SK-N-SH (cell line): ENCODE measurements at regions not wholly inside any gene's neighbourhood (a gene's known extent, or its start where the extent isn't known, plus 50 kb on each side); places are given as distances from the start of the nearest gene placed in this dataset.

Source experiments
- CHD2 ChIP-seq: fragments of 150-350 bp; IDR thresholded peaks from 2 replicates; pipeline ENCODE4 v1.6.1; 2018; ENCODE audit warnings: low read length; ENCODE audit not compliant: partially characterized antibody
- EZH2phosphoT487 ChIP-seq: fragments of 200-600 bp; sonication (generic); IDR thresholded peaks from 2 replicates; pipeline ENCODE4 v1.6.1; 2017; ENCODE audit warnings: low read depth, mixed run types, mild to moderate bottlenecking, antibody characterized with exemption, moderate library complexity, borderline replicate concordance
- POLR2AphosphoS5 ChIP-seq: IDR thresholded peaks from 2 replicates; pipeline ENCODE4 v1.6.1; 2012; ENCODE audit warnings: low read depth, low read length
- RCOR1 ChIP-seq: fragments of 150-350 bp; IDR thresholded peaks from 2 replicates; pipeline ENCODE4 v1.6.1; 2017; ENCODE audit warnings: antibody characterized with exemption, low read length
- RFX5 ChIP-seq: IDR thresholded peaks from 2 replicates; pipeline ENCODE4 v1.6.1; 2012; ENCODE audit warnings: mild to moderate bottlenecking, improper control_type of control experiment, low read length
- SIN3A ChIP-seq: IDR thresholded peaks from 2 replicates; pipeline ENCODE4 v1.6.1; 2012; ENCODE audit warnings: low read depth, mild to moderate bottlenecking, low read length, moderate library complexity, borderline replicate concordance
- TAF1 ChIP-seq: IDR thresholded peaks from 2 replicates; pipeline ENCODE4 v1.6.1; 2012; ENCODE audit warnings: low read depth, mild to moderate bottlenecking, low read length, moderate library complexity, borderline replicate concordance
- YY1 ChIP-seq: IDR thresholded peaks from 2 replicates; pipeline ENCODE4 v1.4.0; 2012; ENCODE audit warnings: low read depth, mild to moderate bottlenecking
- TF ChIP-seq, protein P1 (sequence below): IDR thresholded peaks from 2 replicates; pipeline ENCODE4 v1.4.0; 2012; ENCODE audit warnings: low read depth
- TF ChIP-seq, protein P2 (sequence below): fragments of 200-600 bp; sonication (generic); IDR thresholded peaks from 2 replicates; pipeline ENCODE4 v1.6.1; 2017; ENCODE audit warnings: antibody characterized with exemption, mild to moderate bottlenecking, moderate library complexity
- TF ChIP-seq, protein P3 (sequence below): IDR thresholded peaks from 2 replicates; pipeline ENCODE4 v1.6.1; 2012; ENCODE audit warnings: mild to moderate bottlenecking, low read depth, low read length, moderate library complexity
- TF ChIP-seq, protein P4 (sequence below): fragments of 150-350 bp; IDR thresholded peaks from 2 replicates; pipeline ENCODE4 v1.6.1; 2017; ENCODE audit warnings: antibody characterized with exemption, low read length, low read depth, borderline replicate concordance

DNA sequence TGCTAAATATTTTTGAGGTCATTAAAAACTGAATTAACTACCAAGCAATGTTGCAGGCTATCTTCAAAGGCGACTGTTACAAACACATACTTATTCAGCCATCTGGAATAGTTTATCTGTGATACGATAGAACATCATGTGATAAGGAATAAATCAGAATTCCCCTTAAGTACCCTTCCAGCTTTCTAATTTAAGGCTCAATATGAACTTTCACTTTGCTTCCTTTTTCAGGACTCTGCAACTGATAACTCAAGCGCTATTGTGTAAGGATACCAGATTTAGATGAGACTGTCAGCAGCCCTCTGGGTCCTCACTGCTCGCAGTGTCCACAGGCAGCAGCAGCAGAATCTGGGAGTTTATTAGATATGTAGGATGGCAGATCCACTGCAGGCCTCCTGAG lies 416.3 kb downstream of the SPATA31D1 start:
- TF ChIP-seq, protein P1, sequence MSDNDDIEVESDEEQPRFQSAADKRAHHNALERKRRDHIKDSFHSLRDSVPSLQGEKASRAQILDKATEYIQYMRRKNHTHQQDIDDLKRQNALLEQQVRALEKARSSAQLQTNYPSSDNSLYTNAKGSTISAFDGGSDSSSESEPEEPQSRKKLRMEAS: no peak
- TF ChIP-seq, protein P2, sequence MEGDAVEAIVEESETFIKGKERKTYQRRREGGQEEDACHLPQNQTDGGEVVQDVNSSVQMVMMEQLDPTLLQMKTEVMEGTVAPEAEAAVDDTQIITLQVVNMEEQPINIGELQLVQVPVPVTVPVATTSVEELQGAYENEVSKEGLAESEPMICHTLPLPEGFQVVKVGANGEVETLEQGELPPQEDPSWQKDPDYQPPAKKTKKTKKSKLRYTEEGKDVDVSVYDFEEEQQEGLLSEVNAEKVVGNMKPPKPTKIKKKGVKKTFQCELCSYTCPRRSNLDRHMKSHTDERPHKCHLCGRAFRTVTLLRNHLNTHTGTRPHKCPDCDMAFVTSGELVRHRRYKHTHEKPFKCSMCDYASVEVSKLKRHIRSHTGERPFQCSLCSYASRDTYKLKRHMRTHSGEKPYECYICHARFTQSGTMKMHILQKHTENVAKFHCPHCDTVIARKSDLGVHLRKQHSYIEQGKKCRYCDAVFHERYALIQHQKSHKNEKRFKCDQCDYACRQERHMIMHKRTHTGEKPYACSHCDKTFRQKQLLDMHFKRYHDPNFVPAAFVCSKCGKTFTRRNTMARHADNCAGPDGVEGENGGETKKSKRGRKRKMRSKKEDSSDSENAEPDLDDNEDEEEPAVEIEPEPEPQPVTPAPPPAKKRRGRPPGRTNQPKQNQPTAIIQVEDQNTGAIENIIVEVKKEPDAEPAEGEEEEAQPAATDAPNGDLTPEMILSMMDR: no peak
- TF ChIP-seq SIN3A: no peak
- peak; percentile 58 for TF ChIP-seq CHD2
- TF ChIP-seq EZH2phosphoT487: no peak
- no peak for TF ChIP-seq YY1
- peak; percentile 76; the same call in 1 of the 2 replicates for TF ChIP-seq RCOR1
- TF ChIP-seq RFX5: no peak
- TF ChIP-seq, protein P3, sequence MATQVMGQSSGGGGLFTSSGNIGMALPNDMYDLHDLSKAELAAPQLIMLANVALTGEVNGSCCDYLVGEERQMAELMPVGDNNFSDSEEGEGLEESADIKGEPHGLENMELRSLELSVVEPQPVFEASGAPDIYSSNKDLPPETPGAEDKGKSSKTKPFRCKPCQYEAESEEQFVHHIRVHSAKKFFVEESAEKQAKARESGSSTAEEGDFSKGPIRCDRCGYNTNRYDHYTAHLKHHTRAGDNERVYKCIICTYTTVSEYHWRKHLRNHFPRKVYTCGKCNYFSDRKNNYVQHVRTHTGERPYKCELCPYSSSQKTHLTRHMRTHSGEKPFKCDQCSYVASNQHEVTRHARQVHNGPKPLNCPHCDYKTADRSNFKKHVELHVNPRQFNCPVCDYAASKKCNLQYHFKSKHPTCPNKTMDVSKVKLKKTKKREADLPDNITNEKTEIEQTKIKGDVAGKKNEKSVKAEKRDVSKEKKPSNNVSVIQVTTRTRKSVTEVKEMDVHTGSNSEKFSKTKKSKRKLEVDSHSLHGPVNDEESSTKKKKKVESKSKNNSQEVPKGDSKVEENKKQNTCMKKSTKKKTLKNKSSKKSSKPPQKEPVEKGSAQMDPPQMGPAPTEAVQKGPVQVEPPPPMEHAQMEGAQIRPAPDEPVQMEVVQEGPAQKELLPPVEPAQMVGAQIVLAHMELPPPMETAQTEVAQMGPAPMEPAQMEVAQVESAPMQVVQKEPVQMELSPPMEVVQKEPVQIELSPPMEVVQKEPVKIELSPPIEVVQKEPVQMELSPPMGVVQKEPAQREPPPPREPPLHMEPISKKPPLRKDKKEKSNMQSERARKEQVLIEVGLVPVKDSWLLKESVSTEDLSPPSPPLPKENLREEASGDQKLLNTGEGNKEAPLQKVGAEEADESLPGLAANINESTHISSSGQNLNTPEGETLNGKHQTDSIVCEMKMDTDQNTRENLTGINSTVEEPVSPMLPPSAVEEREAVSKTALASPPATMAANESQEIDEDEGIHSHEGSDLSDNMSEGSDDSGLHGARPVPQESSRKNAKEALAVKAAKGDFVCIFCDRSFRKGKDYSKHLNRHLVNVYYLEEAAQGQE: no peak
- no peak for TF ChIP-seq POLR2AphosphoS5
- TF ChIP-seq, protein P4, sequence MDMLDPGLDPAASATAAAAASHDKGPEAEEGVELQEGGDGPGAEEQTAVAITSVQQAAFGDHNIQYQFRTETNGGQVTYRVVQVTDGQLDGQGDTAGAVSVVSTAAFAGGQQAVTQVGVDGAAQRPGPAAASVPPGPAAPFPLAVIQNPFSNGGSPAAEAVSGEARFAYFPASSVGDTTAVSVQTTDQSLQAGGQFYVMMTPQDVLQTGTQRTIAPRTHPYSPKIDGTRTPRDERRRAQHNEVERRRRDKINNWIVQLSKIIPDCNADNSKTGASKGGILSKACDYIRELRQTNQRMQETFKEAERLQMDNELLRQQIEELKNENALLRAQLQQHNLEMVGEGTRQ: no peak
- no peak for TF ChIP-seq TAF1
